NCI-H1092 (cell line): ENCODE measurements at regions not wholly inside any gene's neighbourhood (a gene's known extent, or its start where the extent isn't known, plus 50 kb on each side); places are given as distances from the start of the nearest gene placed in this dataset.
"Not testable (repeated sequence)": the region's sequence is repeated elsewhere in the genome, so short reads cannot be mapped to it uniquely, and the experiment has no call there.

Source experiments
- DNase-seq: peaks from one replicate; lab custom pipeline; 2025; lab: John Stamatoyannopoulos, UW

- DNase-seq, result peak; percentile 63
Measured at GRCh38 chr20:16801919-16802651, 53.9 kb downstream of the OTOR start.

- no peak for DNase-seq
Measured at GRCh38 chr20:16802652-16802935, 54.4 kb downstream of the OTOR start.

- peak; percentile 58 for DNase-seq
Measured at GRCh38 chr20:16803965-16804792, 56.0 kb downstream of the OTOR start.

GRCh38 chr20:16804793-16805187 lies 56.6 kb downstream of the OTOR start:
- DNase-seq, result no peak

GRCh38 chr20:16806061-16806460 lies 57.9 kb downstream of the OTOR start:
- no peak for DNase-seq

GRCh38 chr20:16806886-16807285 lies 58.7 kb downstream of the OTOR start:
- DNase-seq, result no peak

GRCh38 chr20:16808796-16809195 lies 60.6 kb downstream of the OTOR start:
- DNase-seq, result peak; percentile 54

- DNase-seq, result no peak
Measured at GRCh38 chr20:16810216-16810615, 62.1 kb downstream of the OTOR start.

GRCh38 chr20:16816192-16816591 lies 68.0 kb downstream of the OTOR start:
- DNase-seq, result no peak

GRCh38 chr20:16819483-16819882 lies 71.3 kb downstream of the OTOR start:
- DNase-seq, result no peak

GRCh38 chr20:16821211-16822089 lies 73.3 kb downstream of the OTOR start:
- DNase-seq, result peak; percentile 17

- DNase-seq, result no peak
Measured at GRCh38 chr20:16824664-16825063, 76.5 kb downstream of the OTOR start.

- DNase-seq, result no peak
Measured at GRCh38 chr20:16828666-16829305, 80.6 kb downstream of the OTOR start.

- not testable (repeated sequence) for DNase-seq
Measured at GRCh38 chr20:16835690-16836089, 87.5 kb downstream of the OTOR start.

GRCh38 chr20:16842486-16843120 lies 94.4 kb downstream of the OTOR start:
- DNase-seq, result no peak

- no peak for DNase-seq
Measured at GRCh38 chr20:16844406-16844805, 96.2 kb downstream of the OTOR start.

GRCh38 chr20:16846006-16846405 lies 97.8 kb downstream of the OTOR start:
- no peak for DNase-seq

- DNase-seq, result no peak
Measured at GRCh38 chr20:16848061-16848460, 99.9 kb downstream of the OTOR start.

- DNase-seq, result no peak
Measured at GRCh38 chr20:16848526-16848925, 100.4 kb downstream of the OTOR start.

GRCh38 chr20:16860914-16861313 lies 112.8 kb downstream of the OTOR start:
- DNase-seq, result no peak

- DNase-seq, result no peak
Measured at GRCh38 chr20:16861708-16862107, 113.5 kb downstream of the OTOR start.

- DNase-seq, result no peak
Measured at GRCh38 chr20:16863303-16863702, 115.1 kb downstream of the OTOR start.
